Fibroblast of pulmonary artery (primary cell): ENCODE measurements at regions not wholly inside any gene's neighbourhood (a gene's known extent, or its start where the extent isn't known, plus 50 kb on each side); places are given as distances from the start of the nearest gene placed in this dataset.

Experiments
- DNase-seq: peaks from one replicate; pipeline ENCODE4 v3.0.0-alpha.2; 2010; ENCODE audit warnings: low read depth
- H3K4me3 ChIP-seq: replicated peaks from 2 replicates; pipeline ENCODE4 v1.5.1; 2011; ENCODE audit warnings: low read depth, mild to moderate bottlenecking, control low read depth, low read length, moderate library complexity
- TF ChIP-seq, protein P1 (sequence below): IDR thresholded peaks from 2 replicates; pipeline ENCODE4 v1.5.1; 2011; ENCODE audit warnings: mild to moderate bottlenecking, control low read depth, low read length, inconsistent platforms; ENCODE audit errors: missing control alignments

DNA sequence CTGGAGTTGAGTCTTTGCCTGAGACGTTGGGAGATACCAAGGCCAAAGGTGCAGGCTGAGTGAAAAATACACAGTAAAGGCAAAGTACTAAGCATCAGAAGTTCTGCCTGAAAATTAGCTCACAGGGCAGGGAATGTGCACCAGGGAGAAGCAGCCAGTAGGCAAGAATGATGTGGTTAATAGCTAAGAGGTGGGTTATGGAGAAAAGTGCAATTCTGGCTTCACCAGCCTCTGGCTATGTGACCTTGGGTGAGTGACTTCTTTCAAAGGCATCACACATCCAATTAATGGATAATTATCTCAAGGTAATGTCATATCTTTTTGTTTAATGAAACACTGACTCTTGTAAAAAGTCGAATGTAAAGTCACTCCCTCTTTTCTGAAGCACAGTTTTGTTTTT, 230.7 kb upstream of the FGGY start:
- DNase-seq: no peak
- TF ChIP-seq, protein P1, sequence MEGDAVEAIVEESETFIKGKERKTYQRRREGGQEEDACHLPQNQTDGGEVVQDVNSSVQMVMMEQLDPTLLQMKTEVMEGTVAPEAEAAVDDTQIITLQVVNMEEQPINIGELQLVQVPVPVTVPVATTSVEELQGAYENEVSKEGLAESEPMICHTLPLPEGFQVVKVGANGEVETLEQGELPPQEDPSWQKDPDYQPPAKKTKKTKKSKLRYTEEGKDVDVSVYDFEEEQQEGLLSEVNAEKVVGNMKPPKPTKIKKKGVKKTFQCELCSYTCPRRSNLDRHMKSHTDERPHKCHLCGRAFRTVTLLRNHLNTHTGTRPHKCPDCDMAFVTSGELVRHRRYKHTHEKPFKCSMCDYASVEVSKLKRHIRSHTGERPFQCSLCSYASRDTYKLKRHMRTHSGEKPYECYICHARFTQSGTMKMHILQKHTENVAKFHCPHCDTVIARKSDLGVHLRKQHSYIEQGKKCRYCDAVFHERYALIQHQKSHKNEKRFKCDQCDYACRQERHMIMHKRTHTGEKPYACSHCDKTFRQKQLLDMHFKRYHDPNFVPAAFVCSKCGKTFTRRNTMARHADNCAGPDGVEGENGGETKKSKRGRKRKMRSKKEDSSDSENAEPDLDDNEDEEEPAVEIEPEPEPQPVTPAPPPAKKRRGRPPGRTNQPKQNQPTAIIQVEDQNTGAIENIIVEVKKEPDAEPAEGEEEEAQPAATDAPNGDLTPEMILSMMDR: no peak
- no peak overlapping the region for H3K4me3 ChIP-seq

DNA sequence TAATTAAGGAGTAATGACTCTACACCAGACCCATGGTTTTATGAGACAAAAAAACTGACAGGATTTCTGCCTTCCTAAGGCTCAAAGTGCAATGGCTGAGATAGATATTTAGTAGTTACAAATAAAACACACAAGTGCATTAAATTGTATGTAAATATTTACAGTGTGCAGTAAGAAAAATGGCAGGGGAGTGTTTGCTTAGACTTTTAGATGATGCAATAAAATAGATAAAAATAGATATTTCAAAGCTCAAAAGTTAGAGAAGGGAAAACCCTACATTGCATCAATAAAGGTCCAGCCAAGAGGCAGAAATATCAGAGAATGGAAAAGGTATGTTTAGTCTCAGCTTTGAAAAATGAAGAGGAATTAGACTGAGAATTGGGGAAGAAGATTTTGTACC, 226.3 kb upstream of the FGGY start:
- TF ChIP-seq, protein P1: no peak
- no peak for DNase-seq
- H3K4me3 ChIP-seq: no peak overlapping the region

DNA sequence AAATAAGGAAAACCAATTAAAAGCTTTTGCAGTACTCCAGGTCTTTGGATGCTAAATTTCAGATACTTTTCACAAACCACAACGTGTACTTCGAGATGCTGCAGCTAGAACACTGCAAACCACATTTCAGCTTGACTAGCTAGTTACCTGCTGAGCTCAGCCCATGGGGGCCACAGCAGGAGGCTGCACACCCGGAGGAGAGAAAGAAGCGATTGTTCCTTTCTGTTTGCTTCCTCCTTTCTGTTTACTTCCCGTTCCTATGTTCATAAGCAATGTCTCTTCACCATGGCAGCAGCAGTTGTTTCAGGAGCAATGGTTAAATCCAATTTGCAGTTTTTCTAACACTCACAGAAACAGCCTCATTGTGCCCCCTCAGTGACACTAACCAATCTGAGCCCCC, 225.6 kb upstream of the FGGY start:
- no peak overlapping the region for H3K4me3 ChIP-seq
- no peak for DNase-seq
- TF ChIP-seq, protein P1: no peak

DNA sequence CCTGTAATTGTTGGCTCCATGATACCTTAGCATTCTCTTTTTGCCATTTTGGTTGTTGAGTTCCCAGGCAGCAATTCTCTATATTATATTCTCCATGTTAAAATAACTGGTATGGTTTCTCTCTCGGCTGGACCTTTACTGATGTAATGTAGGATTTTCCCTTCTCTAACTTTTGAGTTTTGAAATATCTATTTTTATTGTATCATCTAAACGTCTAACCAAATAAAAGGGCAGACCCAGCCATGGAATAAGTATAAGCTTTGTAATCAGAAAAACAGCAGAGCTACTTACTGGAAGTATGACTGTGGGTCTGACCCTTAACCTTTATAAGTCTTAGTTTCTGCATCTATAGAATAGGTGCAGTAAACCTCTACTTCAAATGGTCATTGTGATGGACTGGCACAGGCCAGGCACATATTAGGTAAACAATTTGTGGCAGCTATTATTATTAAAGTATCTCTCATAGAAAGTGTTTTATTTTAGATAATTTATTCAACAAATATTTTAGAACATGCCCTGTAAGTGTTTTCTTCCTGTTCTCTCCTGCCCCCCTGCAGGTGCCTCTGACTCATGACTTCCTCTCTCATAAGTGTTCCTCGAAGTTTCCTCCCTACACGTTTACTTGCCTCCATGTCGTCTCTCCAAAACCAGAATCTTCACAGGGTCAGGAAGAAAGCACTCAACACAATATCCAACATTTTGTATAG, 224.9 kb upstream of the FGGY start:
- DNase-seq: no peak
- TF ChIP-seq, protein P1: no peak
- H3K4me3 ChIP-seq: no peak overlapping the region

DNA sequence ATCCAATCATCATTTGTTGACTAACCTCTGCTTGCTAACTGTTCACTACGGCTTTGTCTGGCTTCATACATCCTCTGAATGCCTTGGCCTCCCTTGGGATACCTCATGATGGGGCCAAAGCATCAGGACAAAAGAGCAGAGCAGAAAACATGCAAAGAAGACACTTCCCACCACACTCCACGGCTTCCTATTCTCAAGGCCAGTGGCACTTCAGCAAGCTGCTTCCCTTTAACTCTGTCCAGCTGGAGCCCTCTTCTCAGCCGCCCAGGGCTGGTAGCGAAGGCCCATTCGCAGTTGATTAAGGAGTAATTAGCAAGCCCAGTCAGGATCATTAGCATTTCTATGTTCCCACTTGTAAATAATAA, 224.3 kb upstream of the FGGY start:
- TF ChIP-seq, protein P1: no peak
- no peak for DNase-seq
- no peak overlapping the region for H3K4me3 ChIP-seq

DNA sequence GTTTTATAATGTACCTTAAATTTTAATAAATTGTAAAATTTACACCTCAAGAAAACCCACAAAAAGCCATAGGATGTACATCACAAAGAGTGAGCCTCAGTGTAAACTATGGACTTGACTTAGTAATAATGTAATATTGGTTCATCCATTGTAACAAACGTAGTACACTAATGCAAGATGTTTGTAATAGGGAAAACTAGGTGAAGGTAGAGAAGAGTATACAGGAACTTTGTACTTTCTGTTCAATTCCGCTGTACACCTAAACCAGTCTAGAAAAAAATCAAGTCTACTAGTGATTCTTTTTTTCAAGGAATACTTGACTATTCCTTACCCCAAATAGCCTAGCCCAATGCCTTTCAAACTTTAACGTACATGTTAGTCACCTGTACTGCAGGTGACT, 222.3 kb upstream of the FGGY start:
- no peak for DNase-seq
- H3K4me3 ChIP-seq: no peak overlapping the region
- TF ChIP-seq, protein P1: no peak

DNA sequence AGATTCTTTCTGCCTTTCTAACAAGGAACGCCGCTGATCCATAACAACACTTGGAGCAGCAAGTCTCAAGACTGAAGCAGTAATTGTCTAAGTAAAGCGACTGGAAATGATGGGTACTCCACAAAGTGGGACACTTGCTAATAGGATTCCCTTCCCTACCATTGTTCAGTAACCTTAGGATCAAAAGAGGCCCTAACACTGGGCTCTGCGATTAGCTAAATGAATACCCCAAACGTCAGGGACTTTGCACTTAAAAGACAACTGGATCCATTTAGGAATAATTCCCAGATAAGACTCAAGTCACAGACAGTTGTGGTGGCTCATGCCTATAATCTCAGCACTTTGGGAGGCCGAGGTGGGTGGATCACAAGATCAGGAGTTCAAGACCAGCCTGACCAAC, 221.9 kb upstream of the FGGY start:
- no peak for DNase-seq

More for the DNA sequence above, 221.9 kb upstream of the FGGY start:
- TF ChIP-seq, protein P1: no peak
- no peak overlapping the region for H3K4me3 ChIP-seq
